ENCODE measurements at regions not wholly inside any gene's neighbourhood (a gene's known extent, or its start where the extent isn't known, plus 50 kb on each side); places are given as distances from the start of the nearest gene placed in this dataset.

GRCh38 chr1:162993846-162994245 lies 75.3 kb upstream of the RGS4 start:
- DNase-seq (ENCODE audit: low read depth), result no peak
- H3K4me3 ChIP-seq (ENCODE audit: low read depth, low read length), result no peak overlapping the region
- no peak for TF ChIP-seq MAX (IDR thresholded peaks at IDR 0.05; ENCODE audit: low read depth, low read length)
- TF ChIP-seq, protein P1, sequence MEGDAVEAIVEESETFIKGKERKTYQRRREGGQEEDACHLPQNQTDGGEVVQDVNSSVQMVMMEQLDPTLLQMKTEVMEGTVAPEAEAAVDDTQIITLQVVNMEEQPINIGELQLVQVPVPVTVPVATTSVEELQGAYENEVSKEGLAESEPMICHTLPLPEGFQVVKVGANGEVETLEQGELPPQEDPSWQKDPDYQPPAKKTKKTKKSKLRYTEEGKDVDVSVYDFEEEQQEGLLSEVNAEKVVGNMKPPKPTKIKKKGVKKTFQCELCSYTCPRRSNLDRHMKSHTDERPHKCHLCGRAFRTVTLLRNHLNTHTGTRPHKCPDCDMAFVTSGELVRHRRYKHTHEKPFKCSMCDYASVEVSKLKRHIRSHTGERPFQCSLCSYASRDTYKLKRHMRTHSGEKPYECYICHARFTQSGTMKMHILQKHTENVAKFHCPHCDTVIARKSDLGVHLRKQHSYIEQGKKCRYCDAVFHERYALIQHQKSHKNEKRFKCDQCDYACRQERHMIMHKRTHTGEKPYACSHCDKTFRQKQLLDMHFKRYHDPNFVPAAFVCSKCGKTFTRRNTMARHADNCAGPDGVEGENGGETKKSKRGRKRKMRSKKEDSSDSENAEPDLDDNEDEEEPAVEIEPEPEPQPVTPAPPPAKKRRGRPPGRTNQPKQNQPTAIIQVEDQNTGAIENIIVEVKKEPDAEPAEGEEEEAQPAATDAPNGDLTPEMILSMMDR (IDR thresholded peaks at IDR 0.05; ENCODE audit: low read depth, low read length), result no peak
- TF ChIP-seq MYC (IDR thresholded peaks at IDR 0.05; ENCODE audit: low read depth, low read length), result no peak
- TF ChIP-seq POLR2A (IDR thresholded peaks at IDR 0.05; ENCODE audit: extremely low read depth, insufficient read length), result no peak

- H3K4me3 ChIP-seq (ENCODE audit: low read depth, low read length), result no peak overlapping the region
- no peak for DNase-seq (ENCODE audit: low read depth)
- TF ChIP-seq POLR2A (IDR thresholded peaks at IDR 0.05; ENCODE audit: extremely low read depth, insufficient read length), result no peak
- TF ChIP-seq MAX (IDR thresholded peaks at IDR 0.05; ENCODE audit: low read depth, low read length), result no peak
- TF ChIP-seq, protein P1 (IDR thresholded peaks at IDR 0.05; ENCODE audit: low read depth, low read length), result no peak
- TF ChIP-seq MYC (IDR thresholded peaks at IDR 0.05; ENCODE audit: low read depth, low read length), result no peak
Observed at GRCh38 chr1:162992945-162993344, 76.2 kb upstream of the RGS4 start.

DNA sequence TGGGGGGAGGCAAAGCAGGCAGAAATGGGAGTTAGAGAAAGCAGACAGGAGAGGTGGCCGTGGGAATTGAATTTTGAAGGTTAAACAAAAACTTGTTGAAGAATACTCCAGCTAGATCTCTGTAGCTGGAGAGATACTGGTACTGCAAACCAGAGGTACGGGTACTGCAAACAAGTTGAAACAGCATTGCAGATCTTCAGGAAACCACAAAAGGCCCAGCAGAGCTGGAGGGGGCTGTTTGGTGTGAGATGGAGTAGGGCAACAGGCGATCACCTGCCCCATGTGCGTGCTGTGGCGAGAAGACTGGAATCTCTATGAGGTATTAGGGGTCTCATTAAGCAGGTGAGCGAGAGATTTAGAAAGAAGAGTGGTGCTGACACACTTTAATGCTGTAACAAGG lies 77.7 kb upstream of the RGS4 start:
- H3K4me3 ChIP-seq (ENCODE audit: low read depth, low read length), result no peak overlapping the region
- TF ChIP-seq MYC (IDR thresholded peaks at IDR 0.05; ENCODE audit: low read depth, low read length), result no peak
- TF ChIP-seq, protein P1 (IDR thresholded peaks at IDR 0.05; ENCODE audit: low read depth, low read length), result no peak
- no peak for TF ChIP-seq POLR2A (IDR thresholded peaks at IDR 0.05; ENCODE audit: extremely low read depth, insufficient read length)
- TF ChIP-seq MAX (IDR thresholded peaks at IDR 0.05; ENCODE audit: low read depth, low read length), result no peak
- DNase-seq (ENCODE audit: low read depth), result no peak

DNA sequence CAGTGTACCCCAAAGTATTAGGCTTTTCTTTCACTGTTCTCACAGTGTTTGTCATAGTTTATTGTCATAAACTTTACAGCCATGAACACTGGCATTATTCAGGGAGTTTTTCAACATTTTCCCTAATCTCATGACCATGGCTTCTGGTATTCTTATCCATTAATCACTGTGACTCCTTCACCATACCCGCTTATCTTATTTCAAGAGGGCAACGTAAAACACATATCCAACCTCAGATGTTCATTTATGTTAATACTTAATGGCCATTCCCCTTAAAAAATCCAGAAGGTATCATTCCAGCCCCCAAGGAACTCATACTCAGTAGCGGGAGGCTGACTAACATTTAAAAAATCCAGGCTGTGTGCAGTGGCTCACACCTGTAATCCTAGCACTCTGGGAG lies 78.5 kb upstream of the RGS4 start:
- no peak overlapping the region for H3K4me3 ChIP-seq (ENCODE audit: low read depth, low read length)
- TF ChIP-seq, protein P1 (IDR thresholded peaks at IDR 0.05; ENCODE audit: low read depth, low read length), result no peak
- no peak for TF ChIP-seq MAX (IDR thresholded peaks at IDR 0.05; ENCODE audit: low read depth, low read length)
- no peak for TF ChIP-seq POLR2A (IDR thresholded peaks at IDR 0.05; ENCODE audit: extremely low read depth, insufficient read length)
- no peak for TF ChIP-seq MYC (IDR thresholded peaks at IDR 0.05; ENCODE audit: low read depth, low read length)
- no peak for DNase-seq (ENCODE audit: low read depth)

DNA sequence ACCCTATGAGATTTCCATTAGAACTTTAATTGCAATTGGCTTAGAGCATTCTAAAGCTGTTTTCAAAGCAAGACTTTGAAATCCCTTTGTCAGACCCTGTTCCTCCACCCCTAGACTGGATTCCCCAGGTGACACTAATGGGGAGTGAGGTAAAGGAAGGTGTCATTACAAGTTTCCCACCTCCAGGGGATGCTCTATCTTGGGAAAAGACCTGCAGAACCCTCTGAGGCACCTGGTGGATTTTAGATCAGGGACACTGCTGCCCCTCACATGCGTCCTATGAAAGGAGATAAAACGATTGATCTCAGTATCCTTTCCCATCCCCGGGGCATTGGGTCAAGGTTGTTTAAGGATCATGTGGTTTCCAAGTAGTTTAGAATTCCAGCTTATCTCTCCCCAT lies 80.3 kb upstream of the RGS4 start:
- no peak for DNase-seq (ENCODE audit: low read depth)
- no peak overlapping the region for H3K4me3 ChIP-seq (ENCODE audit: low read depth, low read length)
- TF ChIP-seq POLR2A (IDR thresholded peaks at IDR 0.05; ENCODE audit: extremely low read depth, insufficient read length) (no peak), MAX (IDR thresholded peaks at IDR 0.05; ENCODE audit: low read depth, low read length) (no peak), MYC (IDR thresholded peaks at IDR 0.05; ENCODE audit: low read depth, low read length) (no peak)
- TF ChIP-seq, protein P1 (IDR thresholded peaks at IDR 0.05; ENCODE audit: low read depth, low read length), result no peak

DNA sequence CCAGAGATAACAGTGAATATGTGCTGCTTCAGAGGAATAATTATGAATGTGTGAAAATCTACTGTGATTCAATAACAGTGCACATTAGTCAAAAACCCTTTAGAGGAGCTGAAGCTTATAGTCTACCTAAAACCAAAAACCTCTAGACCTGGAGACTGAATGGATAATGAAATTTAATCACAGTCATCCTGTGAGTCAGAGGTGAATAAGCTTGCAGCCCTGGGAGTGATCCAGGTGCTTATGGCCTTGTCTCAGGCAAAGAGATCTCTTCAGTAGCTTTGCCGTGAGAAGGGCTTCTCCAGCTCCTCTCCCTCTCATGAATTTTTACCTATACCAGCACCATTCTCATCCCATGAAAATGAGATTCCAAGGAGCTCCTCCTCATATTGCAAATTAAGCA lies 81.3 kb upstream of the RGS4 start:
- no peak for TF ChIP-seq MYC (IDR thresholded peaks at IDR 0.05; ENCODE audit: low read depth, low read length)
- no peak for TF ChIP-seq POLR2A (IDR thresholded peaks at IDR 0.05; ENCODE audit: extremely low read depth, insufficient read length)
- TF ChIP-seq MAX (IDR thresholded peaks at IDR 0.05; ENCODE audit: low read depth, low read length), result no peak
- no peak overlapping the region for H3K4me3 ChIP-seq (ENCODE audit: low read depth, low read length)
- DNase-seq (ENCODE audit: low read depth), result no peak

All from NB4 (cell line).